ENCODE measurements at regions not wholly inside any gene's neighbourhood (a gene's known extent, or its start where the extent isn't known, plus 50 kb on each side); places are given as distances from the start of the nearest gene placed in this dataset.

GRCh38 chr15:97592778-97593177 lies 367.7 kb upstream of the ARRDC4 start:
- H3K27me3 Mint-ChIP-seq (ENCODE audit: unreplicated experiment) = no peaks in the 10 kb centered on the region
- intact Hi-C loops (cut with micrococcal nuclease; ENCODE audit: unreplicated experiment) = no loop called here
- CTCF ChIA-PET = no interaction called here
- no peaks in the 10 kb centered on the region for H3K36me3 Mint-ChIP-seq (ENCODE audit: insufficient read depth, unreplicated experiment)
- DNase-seq = no peak
- peaks cover 4% of the 10 kb centered on the region for H3K9me3 Mint-ChIP-seq (ENCODE audit: low read depth, unreplicated experiment)
- no TSS peak for BruUV-seq (replicated peaks)
- H3K4me1 Mint-ChIP-seq (ENCODE audit: low read depth, unreplicated experiment) = no peaks in the 10 kb centered on the region
- no peak overlapping the region for H3K27ac Mint-ChIP-seq (ENCODE audit: unreplicated experiment)
- no peak overlapping the region for H3K4me3 Mint-ChIP-seq (ENCODE audit: low read depth, unreplicated experiment)
- no peak for TF ChIP-seq CTCF (IDR thresholded peaks at IDR 0.05; ENCODE audit: unreplicated experiment)

GRCh38 chr15:97597801-97598200 lies 362.7 kb upstream of the ARRDC4 start:
- TF ChIP-seq CTCF (IDR thresholded peaks at IDR 0.05; ENCODE audit: unreplicated experiment) = no peak
- Mint-ChIP-seq H3K27ac (ENCODE audit: unreplicated experiment) (no peak overlapping the region), H3K36me3 (ENCODE audit: insufficient read depth, unreplicated experiment) (no peaks in the 10 kb centered on the region), H3K27me3 (ENCODE audit: unreplicated experiment) (no peaks in the 10 kb centered on the region), H3K4me3 (ENCODE audit: low read depth, unreplicated experiment) (no peak overlapping the region), H3K4me1 (ENCODE audit: low read depth, unreplicated experiment) (no peaks in the 10 kb centered on the region), H3K9me3 (ENCODE audit: low read depth, unreplicated experiment) (peaks cover 7% of the 10 kb centered on the region)
- no TSS peak for BruUV-seq (replicated peaks)
- no peak for DNase-seq
- CTCF ChIA-PET = no interaction called here
- intact Hi-C loops (cut with micrococcal nuclease; ENCODE audit: unreplicated experiment) = no loop called here

GRCh38 chr15:97598353-97598798 lies 362.1 kb upstream of the ARRDC4 start:
- BruUV-seq (replicated peaks) = no TSS peak
- no peak overlapping the region for H3K27ac Mint-ChIP-seq (ENCODE audit: unreplicated experiment)
- CTCF ChIA-PET = no interaction called here

GRCh38 chr15:97600190-97600589 lies 360.3 kb upstream of the ARRDC4 start:
- CTCF ChIA-PET = no interaction called here

More at GRCh38 chr15:97598353-97598798, 362.1 kb upstream of the ARRDC4 start:
- no peak for DNase-seq
- H3K4me1 Mint-ChIP-seq (ENCODE audit: low read depth, unreplicated experiment) = no peaks in the 10 kb centered on the region
- no peak for TF ChIP-seq CTCF (IDR thresholded peaks at IDR 0.05; ENCODE audit: unreplicated experiment)
- intact Hi-C loops (cut with micrococcal nuclease; ENCODE audit: unreplicated experiment) = no loop called here
- peaks cover 7% of the 10 kb centered on the region for H3K9me3 Mint-ChIP-seq (ENCODE audit: low read depth, unreplicated experiment)
- H3K4me3 Mint-ChIP-seq (ENCODE audit: low read depth, unreplicated experiment) = no peak overlapping the region
- no peaks in the 10 kb centered on the region for H3K27me3 Mint-ChIP-seq (ENCODE audit: unreplicated experiment)
- no peaks in the 10 kb centered on the region for H3K36me3 Mint-ChIP-seq (ENCODE audit: insufficient read depth, unreplicated experiment)

More at GRCh38 chr15:97600190-97600589, 360.3 kb upstream of the ARRDC4 start:
- no peak for DNase-seq
- Mint-ChIP-seq H3K9me3 (ENCODE audit: low read depth, unreplicated experiment) (peaks cover 7% of the 10 kb centered on the region), H3K27ac (ENCODE audit: unreplicated experiment) (no peak overlapping the region), H3K27me3 (ENCODE audit: unreplicated experiment) (no peaks in the 10 kb centered on the region), H3K36me3 (ENCODE audit: insufficient read depth, unreplicated experiment) (no peaks in the 10 kb centered on the region), H3K4me3 (ENCODE audit: low read depth, unreplicated experiment) (no peak overlapping the region), H3K4me1 (ENCODE audit: low read depth, unreplicated experiment) (no peaks in the 10 kb centered on the region)
- TF ChIP-seq CTCF (IDR thresholded peaks at IDR 0.05; ENCODE audit: unreplicated experiment) = no peak
- intact Hi-C loops (cut with micrococcal nuclease; ENCODE audit: unreplicated experiment) = no loop called here
- BruUV-seq (replicated peaks) = no TSS peak

Measured in Calu3 (cell line).